Right renal pelvis (tissue), 4 donors: ENCODE measurements at regions not wholly inside any gene's neighbourhood (a gene's known extent, or its start where the extent isn't known, plus 50 kb on each side); places are given as distances from the start of the nearest gene placed in this dataset.

Source experiments
- DNase-seq, 4 donors: peaks; one replicate each; pipeline ENCODE4 v3.0.0-alpha.2; 2013; ENCODE audit warnings: low read depth in 4 of 4, low spot score in 3 of 4, missing footprints in 1 of 4

- no peak for DNase-seq
Observed at GRCh38 chr21:24840287-24840686, 767.0 kb downstream of the MRPL39 start.

DNA sequence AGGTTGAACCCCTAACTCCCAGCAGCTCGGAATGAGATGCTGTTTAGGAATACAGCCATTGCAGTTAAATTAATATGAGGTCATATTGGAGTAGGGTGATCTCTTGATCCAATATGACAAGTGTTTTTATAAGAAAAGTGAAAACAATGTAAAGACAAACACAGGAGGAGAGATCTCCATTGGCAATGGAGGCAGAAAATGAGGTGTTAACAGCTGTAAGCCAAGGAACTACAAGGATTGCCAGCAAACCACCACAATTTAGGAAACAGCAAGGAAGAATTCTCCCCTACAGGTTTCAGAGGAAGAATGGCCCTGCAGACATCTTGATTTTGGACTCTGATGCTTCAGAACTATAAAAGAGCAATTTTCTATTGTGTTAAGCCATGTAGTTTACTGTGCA is 774.3 kb downstream of the MRPL39 start:
- DNase-seq = no peak

- DNase-seq = no peak
Observed at GRCh38 chr21:24829397-24829796, 777.9 kb downstream of the MRPL39 start.

GRCh38 chr21:24826822-24827221 is 780.5 kb downstream of the MRPL39 start:
- no peak for DNase-seq

DNA sequence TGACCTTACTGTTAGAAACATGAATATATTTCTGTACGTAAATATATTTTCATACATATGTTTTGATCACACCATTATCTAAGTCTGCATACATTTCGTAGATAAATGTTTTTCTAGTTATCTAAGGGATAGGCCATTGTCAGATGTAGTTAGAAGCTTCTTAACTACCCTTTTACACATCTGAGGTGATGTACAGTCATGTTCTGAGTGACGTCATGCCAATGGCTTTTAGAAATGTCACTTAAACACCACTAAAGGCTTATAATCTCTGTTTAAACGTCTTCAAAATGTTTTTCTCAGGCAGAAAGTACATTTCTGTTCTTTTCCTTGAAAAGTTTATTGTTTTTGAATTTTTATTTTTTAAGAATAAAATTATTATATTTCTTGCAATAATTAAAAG is 781.9 kb downstream of the MRPL39 start:
- no peak for DNase-seq

- no peak for DNase-seq
Observed at GRCh38 chr21:24824209-24824608, 783.1 kb downstream of the MRPL39 start.

- DNase-seq = no peak
Observed at GRCh38 chr21:24823247-24823646, 784.0 kb downstream of the MRPL39 start.

DNA sequence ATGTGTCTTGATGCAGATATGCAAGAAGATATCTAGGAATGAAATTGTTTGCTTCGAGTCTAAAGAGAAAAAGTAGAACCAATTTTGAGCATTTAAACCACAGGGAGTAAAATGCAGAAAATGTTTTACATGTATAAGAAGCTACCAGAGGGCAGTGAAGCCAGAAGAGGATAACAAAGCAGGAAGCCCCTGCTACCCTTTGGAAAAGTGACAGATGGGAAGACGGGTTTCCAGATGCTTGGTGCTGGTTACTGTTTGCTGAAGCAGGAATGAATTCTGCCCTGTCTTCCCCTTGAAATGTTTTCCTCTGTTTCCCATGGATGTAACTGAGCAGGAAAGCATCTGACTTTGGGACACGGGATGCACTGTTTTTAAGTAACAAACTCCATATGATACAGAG is 822.2 kb downstream of the MRPL39 start:
- no peak for DNase-seq

GRCh38 chr21:24781146-24781545 is 826.1 kb downstream of the MRPL39 start:
- DNase-seq = no peak

- DNase-seq = no peak
Observed at GRCh38 chr21:24759348-24760075, 847.8 kb downstream of the MRPL39 start.

DNA sequence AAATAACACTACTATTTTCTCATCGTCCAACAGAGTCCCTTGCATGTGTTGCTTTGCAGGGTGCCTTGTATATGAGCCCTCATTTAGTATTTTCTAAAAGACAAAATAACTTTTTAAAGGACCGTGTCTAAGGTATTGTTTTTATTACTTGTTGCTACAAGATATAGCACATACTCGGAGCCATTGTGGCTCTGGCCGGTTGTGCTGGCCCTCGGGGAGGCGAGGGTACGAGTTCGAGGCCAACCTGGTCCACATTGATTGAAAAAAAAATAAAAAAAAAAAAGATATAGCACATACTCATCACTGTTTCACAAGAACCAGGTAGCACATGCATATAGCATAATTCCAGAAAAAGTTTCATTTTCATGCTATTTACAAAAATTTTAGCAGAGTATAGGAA is 869.2 kb downstream of the MRPL39 start:
- DNase-seq = no peak

GRCh38 chr21:24737296-24737850 is 869.9 kb downstream of the MRPL39 start:
- DNase-seq = no peak

GRCh38 chr21:24730661-24731060 is 876.6 kb downstream of the MRPL39 start:
- DNase-seq = no peak

GRCh38 chr21:24729568-24729967 is 877.7 kb downstream of the MRPL39 start:
- DNase-seq = no peak

GRCh38 chr21:24727803-24728440 is 879.4 kb downstream of the MRPL39 start:
- DNase-seq = no peak

- DNase-seq = no peak
Observed at GRCh38 chr21:24716281-24716918, 890.9 kb downstream of the MRPL39 start.

GRCh38 chr21:24714646-24715200 is 892.6 kb downstream of the MRPL39 start:
- DNase-seq = no peak

DNA sequence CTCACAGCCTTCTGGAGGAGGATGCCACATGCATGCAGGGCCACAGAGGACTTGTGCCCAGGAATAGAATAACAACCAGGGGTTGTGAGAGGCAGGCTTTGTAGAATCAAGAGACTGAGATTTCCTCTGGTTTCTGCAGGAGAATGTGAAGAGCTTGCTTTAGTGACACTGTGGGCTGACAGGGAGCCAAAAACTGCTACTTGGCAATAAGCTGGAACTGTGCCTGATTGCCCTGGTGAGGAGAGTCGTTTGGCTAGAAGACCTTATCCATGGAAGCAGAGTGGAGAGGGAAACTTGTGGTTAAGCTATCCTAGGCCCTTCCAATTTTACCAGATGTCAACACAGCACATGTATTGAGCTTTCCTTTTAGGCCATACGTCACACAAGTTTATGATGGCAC is 902.1 kb downstream of the MRPL39 start:
- no peak for DNase-seq

GRCh38 chr21:24693779-24694178 is 913.5 kb downstream of the MRPL39 start:
- no peak for DNase-seq

- no peak for DNase-seq
Observed at GRCh38 chr21:24681456-24681855, 925.8 kb downstream of the MRPL39 start.

- no peak for DNase-seq
Observed at GRCh38 chr21:24671901-24672300, 935.4 kb downstream of the MRPL39 start.
